Vagina (tissue), 2 donors: ENCODE measurements at regions not wholly inside any gene's neighbourhood (a gene's known extent, or its start where the extent isn't known, plus 50 kb on each side); places are given as distances from the start of the nearest gene placed in this dataset.

Source experiments
- CTCF ChIP-seq, 3 experiments: fragments of 450-650 bp in 2 of 3; fragments of 200-600 bp in 1 of 3; sonication (generic) in 1 of 3; IDR thresholded peaks; one replicate each; pipeline ENCODE4 v1.5.1; 2017 to 2019; ENCODE audit warnings: antibody characterized with exemption in 3 of 3, mild to moderate bottlenecking in 2 of 3, moderate library complexity in 2 of 3
- POLR2A ChIP-seq, 2 donors: fragments of 450-650 bp; IDR thresholded peaks; one replicate each; pipeline ENCODE4 v1.6.1; 2017; ENCODE audit warnings: antibody characterized with exemption in 2 of 2, mild to moderate bottlenecking in 2 of 2, moderate library complexity in 2 of 2
- POLR2AphosphoS5 ChIP-seq, 2 donors: sonication (generic); formaldehyde crosslinking; IDR thresholded peaks; one replicate each; pipeline ENCODE4 v1.9.0; 2017; ENCODE audit warnings: antibody characterized with exemption in 2 of 2, mild to moderate bottlenecking in 2 of 2, low read depth in 1 of 2; ENCODE audit not compliant: insufficient read depth in 1 of 2

GRCh38 chr4:43345323-43345925 is 452.9 kb downstream of the GRXCR1 start:
- TF ChIP-seq CTCF (IDR thresholded peaks at IDR 0.05) = no peak
- TF ChIP-seq POLR2A (IDR thresholded peaks at IDR 0.05) = no peak
- TF ChIP-seq POLR2AphosphoS5 (IDR thresholded peaks at IDR 0.05; ENCODE audit: insufficient read depth in 1 of 2, low read depth in 1 of 2) = no peak
